HEK293T (cell line): ENCODE measurements at regions not wholly inside any gene's neighbourhood (a gene's known extent, or its start where the extent isn't known, plus 50 kb on each side); places are given as distances from the start of the nearest gene placed in this dataset.

Source experiments
- CTCF ChIA-PET: fragments of 350-600 bp; formaldehyde crosslinking; extraction: SDS; loops from one replicate; lab custom pipeline; 2021; ENCODE audit warnings: antibody characterized with exemption, inconsistent platforms; lab: Yijun Ruan, JAX
- POLR2A ChIA-PET: fragments of 350-600 bp; formaldehyde crosslinking; extraction: SDS; loops from one replicate; lab custom pipeline; 2020; ENCODE audit warnings: antibody characterized with exemption, inconsistent platforms; lab: Yijun Ruan, JAX
- DNase-seq: peaks from one replicate; pipeline ENCODE4 v3.0.0; 2012; ENCODE audit warnings: mixed read lengths; ENCODE audit errors: extremely low spot score
- ARNT ChIP-seq: fragments of 450-650 bp; IDR thresholded peaks from 2 replicates; pipeline ENCODE4 v1.6.1; 2017; ENCODE audit warnings: mild to moderate bottlenecking
- BHLHE40 ChIP-seq: fragments of 450-650 bp; IDR thresholded peaks from 2 replicates; pipeline ENCODE4 v1.6.1; 2016; ENCODE audit warnings: mild to moderate bottlenecking, moderate library complexity, borderline replicate concordance
- CTBP1 ChIP-seq: fragments of 450-650 bp; IDR thresholded peaks from 2 replicates; pipeline ENCODE4 v1.6.1; 2016; ENCODE audit warnings: borderline replicate concordance
- ELF4 ChIP-seq: fragments of 450-650 bp; IDR thresholded peaks from 2 replicates; pipeline ENCODE4 v1.6.1; 2017; ENCODE audit warnings: antibody characterized with exemption
- FOXA1 ChIP-seq: fragments of 450-650 bp; IDR thresholded peaks from 2 replicates; pipeline ENCODE4 v1.6.1; 2016; ENCODE audit warnings: mild to moderate bottlenecking
- FOXK2 ChIP-seq: fragments of 450-650 bp; IDR thresholded peaks from 2 replicates; pipeline ENCODE4 v1.6.1; 2016; ENCODE audit warnings: mild to moderate bottlenecking
- FOXM1 ChIP-seq: fragments of 450-650 bp; IDR thresholded peaks from 2 replicates; pipeline ENCODE4 v1.6.1; 2017; ENCODE audit warnings: mild to moderate bottlenecking, borderline replicate concordance
- HDGF ChIP-seq: fragments of 450-650 bp; IDR thresholded peaks from 2 replicates; pipeline ENCODE4 v1.6.1; 2017; ENCODE audit warnings: antibody characterized with exemption, borderline replicate concordance
- L3MBTL2 ChIP-seq: fragments of 450-650 bp; conservative IDR thresholded peaks from 2 replicates; pipeline ENCODE4 v1.6.1; 2016; ENCODE audit warnings: mild to moderate bottlenecking
- LEF1 ChIP-seq: fragments of 450-650 bp; IDR thresholded peaks from 2 replicates; pipeline ENCODE4 v1.6.1; 2017; ENCODE audit warnings: mild to moderate bottlenecking, borderline replicate concordance
- NFRKB ChIP-seq: fragments of 450-650 bp; IDR thresholded peaks from 2 replicates; pipeline ENCODE4 v1.6.1; 2016; ENCODE audit warnings: mild to moderate bottlenecking, moderate library complexity
- SP1 ChIP-seq: fragments of 450-650 bp; IDR thresholded peaks from 2 replicates; pipeline ENCODE4 v1.6.1; 2017
- SUZ12 ChIP-seq: fragments of 450-650 bp; IDR thresholded peaks from 2 replicates; pipeline ENCODE4 v1.6.1; 2016; ENCODE audit warnings: mild to moderate bottlenecking
- TARDBP ChIP-seq: fragments of 450-650 bp; IDR thresholded peaks from 2 replicates; pipeline ENCODE4 v1.6.1; 2016
- ZNF384 ChIP-seq: fragments of 450-650 bp; IDR thresholded peaks from 2 replicates; pipeline ENCODE4 v1.6.1; 2016
- TF ChIP-seq, protein P1 (sequence below): fragments of 450-650 bp; IDR thresholded peaks from 2 replicates; pipeline ENCODE4 v1.6.1; 2016

GRCh38 chr1:55654171-55654570, 439.0 kb upstream of the USP24 start:
- ChIA-PET CTCF (no interaction called here), POLR2A (no interaction called here)
- no peak for TF ChIP-seq SP1
- no peak for TF ChIP-seq L3MBTL2
- no peak for TF ChIP-seq SUZ12
- no peak for TF ChIP-seq FOXM1
- TF ChIP-seq CTBP1: no peak
- TF ChIP-seq BHLHE40: no peak
- TF ChIP-seq FOXA1: no peak
- TF ChIP-seq ZNF384: no peak
- no peak for TF ChIP-seq TARDBP
- TF ChIP-seq FOXK2: no peak
- TF ChIP-seq HDGF: no peak
- TF ChIP-seq NFRKB: no peak
- TF ChIP-seq ELF4: no peak
- TF ChIP-seq LEF1: no peak
- TF ChIP-seq ARNT: no peak
- TF ChIP-seq, protein P1, sequence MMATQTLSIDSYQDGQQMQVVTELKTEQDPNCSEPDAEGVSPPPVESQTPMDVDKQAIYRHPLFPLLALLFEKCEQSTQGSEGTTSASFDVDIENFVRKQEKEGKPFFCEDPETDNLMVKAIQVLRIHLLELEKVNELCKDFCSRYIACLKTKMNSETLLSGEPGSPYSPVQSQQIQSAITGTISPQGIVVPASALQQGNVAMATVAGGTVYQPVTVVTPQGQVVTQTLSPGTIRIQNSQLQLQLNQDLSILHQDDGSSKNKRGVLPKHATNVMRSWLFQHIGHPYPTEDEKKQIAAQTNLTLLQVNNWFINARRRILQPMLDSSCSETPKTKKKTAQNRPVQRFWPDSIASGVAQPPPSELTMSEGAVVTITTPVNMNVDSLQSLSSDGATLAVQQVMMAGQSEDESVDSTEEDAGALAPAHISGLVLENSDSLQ: no peak
- peak; percentile 3 for DNase-seq

- TF ChIP-seq NFRKB (no peak), L3MBTL2 (no peak), FOXA1 (no peak), FOXK2 (no peak), ELF4 (no peak), ZNF384 (no peak), TARDBP (no peak), CTBP1 (no peak), SP1 (no peak), FOXM1 (no peak), ARNT (no peak), SUZ12 (no peak)
- TF ChIP-seq, protein P1: no peak
- ChIA-PET CTCF (no interaction called here), POLR2A (no interaction called here)
Observed at GRCh38 chr1:55650444-55650843, 435.3 kb upstream of the USP24 start.

GRCh38 chr1:55646181-55646580, 431.0 kb upstream of the USP24 start:
- TF ChIP-seq FOXM1 (no peak), ZNF384 (no peak), ELF4 (no peak), CTBP1 (no peak), LEF1 (no peak), TARDBP (no peak), BHLHE40 (no peak), NFRKB (no peak), HDGF (no peak), ARNT (no peak), SP1 (no peak), L3MBTL2 (no peak), FOXA1 (no peak), SUZ12 (no peak), FOXK2 (no peak)
- TF ChIP-seq, protein P1: no peak
- POLR2A ChIA-PET: no interaction called here
- DNase-seq: no peak
- CTCF ChIA-PET: no interaction called here

More at GRCh38 chr1:55650444-55650843, 435.3 kb upstream of the USP24 start:
- DNase-seq: no peak

DNA sequence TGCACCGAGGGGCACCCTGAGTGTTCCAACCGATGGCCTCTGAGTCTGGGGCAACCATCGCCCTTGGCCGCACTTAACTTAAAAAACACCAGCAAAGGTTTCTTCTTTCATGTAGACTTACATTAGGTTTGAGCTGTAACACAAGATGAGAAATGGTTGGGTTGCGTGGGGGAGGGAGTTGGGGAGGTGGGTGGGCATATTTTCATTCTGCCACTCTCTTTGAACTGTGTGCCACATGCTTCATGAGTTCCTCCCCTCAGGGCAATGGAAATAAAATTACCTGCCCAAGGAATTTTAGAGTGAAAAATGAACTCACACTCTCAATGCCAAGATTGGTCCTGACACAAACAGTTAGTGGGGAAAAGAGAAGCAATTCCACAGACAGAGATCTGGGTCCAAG, 430.1 kb upstream of the USP24 start:
- no peak for TF ChIP-seq L3MBTL2
- TF ChIP-seq FOXA1: no peak
- no peak for TF ChIP-seq FOXK2
- no peak for TF ChIP-seq HDGF
- TF ChIP-seq ARNT: no peak
- no peak for TF ChIP-seq CTBP1
- no peak for TF ChIP-seq NFRKB
- TF ChIP-seq TARDBP: no peak
- no peak for TF ChIP-seq BHLHE40
- TF ChIP-seq SP1: no peak
- no peak for TF ChIP-seq SUZ12
- TF ChIP-seq ELF4: no peak
- TF ChIP-seq FOXM1: no peak
- CTCF ChIA-PET: no interaction called here
- POLR2A ChIA-PET: no interaction called here
- no peak for DNase-seq

- ChIA-PET POLR2A (no interaction called here), CTCF (no interaction called here)
- DNase-seq: no peak
- no peak for TF ChIP-seq HDGF
- no peak for TF ChIP-seq TARDBP
Observed at GRCh38 chr1:55641947-55642346, 426.8 kb upstream of the USP24 start.

GRCh38 chr1:55640708-55641473, 425.7 kb upstream of the USP24 start:
- TF ChIP-seq ARNT (no peak), CTBP1 (no peak), NFRKB (no peak), LEF1 (no peak), TARDBP (no peak), FOXM1 (no peak), L3MBTL2 (no peak), ZNF384 (no peak), FOXA1 (no peak), FOXK2 (no peak), HDGF (no peak), ELF4 (no peak), SUZ12 (no peak)
- TF ChIP-seq, protein P1: no peak
- DNase-seq: no peak
- ChIA-PET POLR2A (interaction anchor here (0.7 to 1.1 kb wide), 2 partner anchors 19 to 212 kb away, joined by 3 read pairs; no protein-coding TSS in a partner anchor), CTCF (interaction anchor here (1.2 to 1.5 kb wide), 2 partner anchors 18 to 57 kb away, joined by 3 to 7 read pairs; no protein-coding TSS in a partner anchor)
